ENCODE measurements at regions not wholly inside any gene's neighbourhood (a gene's known extent, or its start where the extent isn't known, plus 50 kb on each side); places are given as distances from the start of the nearest gene placed in this dataset.
"Not testable (repeated sequence)": the region's sequence is repeated elsewhere in the genome, so short reads cannot be mapped to it uniquely, and the experiment has no call there.

- no peak overlapping the region for H3K4me3 ChIP-seq (ENCODE audit: low read depth, low read length)
- DNase-seq, result no peak
- in situ Hi-C loops (cut with HindIII; ENCODE audit: low pct_ligation_motif_present, low sequenced_read_pairs), result no loop called here
- no peaks in the 10 kb centered on the region for H3K36me3 ChIP-seq (replicated peaks)
- no peaks in the 10 kb centered on the region for H3K27me3 ChIP-seq (replicated peaks)
- TF ChIP-seq CTCF (IDR thresholded peaks at IDR 0.05; ENCODE audit: low read depth, low read length, missing control alignments), result no peak
- no peak overlapping the region for H3K27ac ChIP-seq
Measured at GRCh38 chr15:38755718-38756117, 191.1 kb upstream of the RASGRP1 start.

- no peak for DNase-seq
- in situ Hi-C loops (cut with HindIII; ENCODE audit: low pct_ligation_motif_present, low sequenced_read_pairs), result no loop called here
- H3K27me3 ChIP-seq (replicated peaks), result no peaks in the 10 kb centered on the region
- H3K4me3 ChIP-seq (ENCODE audit: low read depth, low read length), result no peak overlapping the region
- no peak for TF ChIP-seq CTCF (IDR thresholded peaks at IDR 0.05; ENCODE audit: low read depth, low read length, missing control alignments)
- no peak overlapping the region for H3K27ac ChIP-seq
- H3K36me3 ChIP-seq (replicated peaks), result no peaks in the 10 kb centered on the region
Measured at GRCh38 chr15:38756441-38756840, 191.8 kb upstream of the RASGRP1 start.

GRCh38 chr15:38758043-38758442 lies 193.4 kb upstream of the RASGRP1 start:
- DNase-seq, result peak; percentile 70
- in situ Hi-C loops (cut with HindIII; ENCODE audit: low pct_ligation_motif_present, low sequenced_read_pairs), result no loop called here

GRCh38 chr15:38761681-38762080 lies 197.1 kb upstream of the RASGRP1 start:
- TF ChIP-seq CTCF (IDR thresholded peaks at IDR 0.05; ENCODE audit: low read depth, low read length, missing control alignments), result no peak
- DNase-seq, result no peak
- in situ Hi-C loops (cut with HindIII; ENCODE audit: low pct_ligation_motif_present, low sequenced_read_pairs), result no loop called here
- Histone ChIP-seq H3K36me3 (replicated peaks) (no peaks in the 10 kb centered on the region), H3K4me3 (ENCODE audit: low read depth, low read length) (no peak overlapping the region), H3K27me3 (replicated peaks) (no peaks in the 10 kb centered on the region), H3K27ac (no peak overlapping the region)

More at GRCh38 chr15:38758043-38758442, 193.4 kb upstream of the RASGRP1 start:
- H3K27ac ChIP-seq, result no peak overlapping the region
- H3K4me3 ChIP-seq (ENCODE audit: low read depth, low read length), result no peak overlapping the region
- TF ChIP-seq CTCF (IDR thresholded peaks at IDR 0.05; ENCODE audit: low read depth, low read length, missing control alignments), result no peak
- H3K36me3 ChIP-seq (replicated peaks), result no peaks in the 10 kb centered on the region
- H3K27me3 ChIP-seq (replicated peaks), result no peaks in the 10 kb centered on the region

- in situ Hi-C loops (cut with HindIII; ENCODE audit: low pct_ligation_motif_present, low sequenced_read_pairs), result no loop called here
- no peak overlapping the region for H3K4me3 ChIP-seq (ENCODE audit: low read depth, low read length)
- DNase-seq, result peak; percentile 46
- no peaks in the 10 kb centered on the region for H3K36me3 ChIP-seq (replicated peaks)
- no peaks in the 10 kb centered on the region for H3K27me3 ChIP-seq (replicated peaks)
- TF ChIP-seq CTCF (IDR thresholded peaks at IDR 0.05; ENCODE audit: low read depth, low read length, missing control alignments), result peak; percentile 79
- H3K27ac ChIP-seq, result no peak overlapping the region
Measured at GRCh38 chr15:38768970-38769369, 204.4 kb upstream of the RASGRP1 start.

GRCh38 chr15:38769492-38769891 lies 204.9 kb upstream of the RASGRP1 start:
- DNase-seq, result no peak
- in situ Hi-C loops (cut with HindIII; ENCODE audit: low pct_ligation_motif_present, low sequenced_read_pairs), result no loop called here
- no peak overlapping the region for H3K27ac ChIP-seq
- no peaks in the 10 kb centered on the region for H3K27me3 ChIP-seq (replicated peaks)
- no peak overlapping the region for H3K4me3 ChIP-seq (ENCODE audit: low read depth, low read length)
- no peak for TF ChIP-seq CTCF (IDR thresholded peaks at IDR 0.05; ENCODE audit: low read depth, low read length, missing control alignments)
- H3K36me3 ChIP-seq (replicated peaks), result no peaks in the 10 kb centered on the region

GRCh38 chr15:38774076-38774475 lies 209.5 kb upstream of the RASGRP1 start:
- H3K4me3 ChIP-seq (ENCODE audit: low read depth, low read length); H3K27me3 ChIP-seq (replicated peaks); DNase-seq; H3K36me3 ChIP-seq (replicated peaks); in situ Hi-C loops (cut with HindIII; ENCODE audit: low pct_ligation_motif_present, low sequenced_read_pairs); H3K27ac ChIP-seq: not testable (repeated sequence)

Measured in brain microvascular endothelial cell (primary cell).